Vagina (tissue), 2 donors: ENCODE measurements at regions not wholly inside any gene's neighbourhood (a gene's known extent, or its start where the extent isn't known, plus 50 kb on each side); places are given as distances from the start of the nearest gene placed in this dataset.

Experiments
- CTCF ChIP-seq, 3 experiments: fragments of 450-650 bp in 2 of 3; fragments of 200-600 bp in 1 of 3; sonication (generic) in 1 of 3; IDR thresholded peaks; one replicate each; pipeline ENCODE4 v1.5.1; 2017 to 2019; ENCODE audit warnings: antibody characterized with exemption in 3 of 3, mild to moderate bottlenecking in 2 of 3, moderate library complexity in 2 of 3
- POLR2A ChIP-seq, 2 donors: fragments of 450-650 bp; IDR thresholded peaks; one replicate each; pipeline ENCODE4 v1.6.1; 2017; ENCODE audit warnings: antibody characterized with exemption in 2 of 2, mild to moderate bottlenecking in 2 of 2, moderate library complexity in 2 of 2

DNA sequence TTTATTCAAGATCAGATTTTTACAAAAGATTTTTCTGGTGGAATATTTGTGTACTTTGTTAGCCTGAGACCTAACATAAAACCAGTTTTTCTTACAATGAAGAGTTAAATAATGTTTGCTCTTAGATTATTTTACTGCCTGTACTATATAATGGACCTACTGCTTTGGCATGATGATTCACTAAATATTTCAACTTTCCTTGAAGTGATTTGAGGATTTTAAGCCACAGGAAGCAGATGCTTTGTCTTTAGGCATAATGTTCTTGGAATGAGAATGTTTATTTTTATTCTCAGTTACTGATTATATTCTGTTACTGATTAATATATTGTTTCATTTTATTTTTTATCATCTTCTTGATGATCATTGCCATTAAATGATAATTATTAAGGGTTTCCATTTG is 175.3 kb upstream of the LRP1B start:
- TF ChIP-seq CTCF (IDR thresholded peaks at IDR 0.05) (no peak), POLR2A (IDR thresholded peaks at IDR 0.05) (no peak)
